Mesendoderm (in vitro differentiated cells): ENCODE measurements at regions not wholly inside any gene's neighbourhood (a gene's known extent, or its start where the extent isn't known, plus 50 kb on each side); places are given as distances from the start of the nearest gene placed in this dataset.

Experiments
- DNase-seq: peaks from one replicate; pipeline ENCODE4 v3.0.0; 2013
- H2AK5ac ChIP-seq: 2 replicates; pipeline ENCODE4 v1.6.1; 2013; ENCODE audit warnings: low read length, inconsistent platforms
- H2BK120ac ChIP-seq: 2 replicates; pipeline ENCODE4 v1.6.1; 2013; ENCODE audit warnings: low read depth, mild to moderate bottlenecking, low read length, moderate library complexity, mixed read lengths
- H2BK15ac ChIP-seq: replicated peaks from 2 replicates; pipeline ENCODE4 v1.6.1; 2013; ENCODE audit warnings: low read depth, mild to moderate bottlenecking, moderate library complexity
- H2BK5ac ChIP-seq: 2 replicates; pipeline ENCODE4 v1.6.1; 2013; ENCODE audit warnings: low read length, inconsistent platforms
- H3K18ac ChIP-seq: 2 replicates; pipeline ENCODE4 v1.6.1; 2013; ENCODE audit warnings: mild to moderate bottlenecking, low read length, mixed read lengths
- H3K23ac ChIP-seq: one replicate; pipeline ENCODE4 v1.6.1; 2013; ENCODE audit warnings: low read length
- H3K27ac ChIP-seq: 2 replicates; pipeline ENCODE4 v1.5.1; 2013; ENCODE audit warnings: low read depth, mild to moderate bottlenecking, inconsistent platforms, low read length, moderate library complexity
- H3K27me3 ChIP-seq: 2 replicates; pipeline ENCODE4 v1.6.1; 2013; ENCODE audit warnings: low read length, control low read depth, mild to moderate bottlenecking, inconsistent platforms; ENCODE audit not compliant: insufficient read depth, poor library complexity
- H3K36me3 ChIP-seq: 2 replicates; pipeline ENCODE4 v1.6.1; 2013; ENCODE audit warnings: low read length, inconsistent platforms; ENCODE audit not compliant: control insufficient read depth, insufficient read depth
- H3K4ac ChIP-seq: one replicate; pipeline ENCODE4 v1.6.1; 2013; ENCODE audit warnings: low read depth, mild to moderate bottlenecking, low read length, moderate library complexity
- H3K4me1 ChIP-seq: 2 replicates; pipeline ENCODE4 v1.6.1; 2013; ENCODE audit warnings: low read depth, low read length, inconsistent platforms; ENCODE audit not compliant: control insufficient read depth
- H3K4me2 ChIP-seq: 2 replicates; pipeline ENCODE4 v1.6.1; 2013; ENCODE audit warnings: low read length
- H3K4me3 ChIP-seq: 2 replicates; pipeline ENCODE4 v1.5.1; 2013; ENCODE audit warnings: mild to moderate bottlenecking, low read length
- H3K56ac ChIP-seq: one replicate; pipeline ENCODE4 v1.6.1; 2013; ENCODE audit warnings: low read length
- H3K79me1 ChIP-seq: 2 replicates; pipeline ENCODE4 v1.6.1; 2013; ENCODE audit warnings: low read length, inconsistent platforms
- H3K79me2 ChIP-seq: 2 replicates; pipeline ENCODE4 v1.6.1; 2013; ENCODE audit warnings: mild to moderate bottlenecking, low read length; ENCODE audit not compliant: control insufficient read depth, insufficient read depth
- H3K9ac ChIP-seq: 2 replicates; pipeline ENCODE4 v1.6.1; 2013; ENCODE audit warnings: low read length, inconsistent platforms
- H4K5ac ChIP-seq: one replicate; pipeline ENCODE4 v1.6.1; 2013; ENCODE audit warnings: low read length
- H4K8ac ChIP-seq: one replicate; pipeline ENCODE4 v1.6.1; 2013; ENCODE audit warnings: low read depth, mild to moderate bottlenecking, control low read depth, low read length, moderate library complexity
- WGBS: extraction: QIAGEN DNeasy Blood & Tissue Kit; methylation state at CpG from one replicate; pipeline ENCODE4 v1.1.7; 2013; ENCODE audit warnings: low lambda C conversion rate, missing lambda C conversion rate; ENCODE audit not compliant: insufficient coverage; ENCODE audit errors: extremely low coverage; 5-methylcytosine and 5-hydroxymethylcytosine counted together

DNA sequence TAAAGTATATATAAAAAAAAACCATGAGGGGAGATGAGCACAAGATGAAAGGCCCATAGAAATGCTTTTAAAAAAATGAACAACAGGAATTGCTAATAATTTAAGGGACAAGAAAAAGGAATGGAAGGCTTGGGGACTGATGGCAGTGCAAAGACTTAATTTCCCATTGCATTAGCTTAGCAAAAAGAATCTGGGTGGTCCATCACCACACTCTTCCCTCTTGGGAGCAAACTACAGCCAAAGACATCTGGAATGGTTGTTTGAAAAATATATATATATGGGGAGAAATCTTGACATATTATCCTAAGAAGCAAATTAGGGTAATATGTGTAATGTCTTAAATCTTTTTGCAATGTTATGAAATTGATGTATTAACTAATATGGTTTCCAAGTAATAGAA lies 727.1 kb downstream of the METTL15 start:
- no peak overlapping the region for H3K18ac ChIP-seq
- H3K4me1 ChIP-seq, result peaks cover 2% of the 10 kb centered on the region
- H3K36me3 ChIP-seq, result no peaks in the 10 kb centered on the region
- no peak overlapping the region for H2AK5ac ChIP-seq
- H3K79me1 ChIP-seq, result no peaks in the 10 kb centered on the region
- H3K27me3 ChIP-seq, result no peaks in the 10 kb centered on the region
- H2BK5ac ChIP-seq, result no peak overlapping the region
- H3K4me3 ChIP-seq, result no peak overlapping the region
- no peak overlapping the region for H3K4ac ChIP-seq
- H2BK120ac ChIP-seq, result no peak overlapping the region
- no peak for DNase-seq
- no peak overlapping the region for H3K4me2 ChIP-seq
- no peak overlapping the region for H4K8ac ChIP-seq
- no peak overlapping the region for H3K27ac ChIP-seq
- no peaks in the 10 kb centered on the region for H3K79me2 ChIP-seq
- H3K56ac ChIP-seq, result no peak overlapping the region
- H3K23ac ChIP-seq, result no peak overlapping the region
- H3K9ac ChIP-seq, result no peak overlapping the region
- no peak overlapping the region for H4K5ac ChIP-seq
- H2BK15ac ChIP-seq, result no peak overlapping the region

DNA sequence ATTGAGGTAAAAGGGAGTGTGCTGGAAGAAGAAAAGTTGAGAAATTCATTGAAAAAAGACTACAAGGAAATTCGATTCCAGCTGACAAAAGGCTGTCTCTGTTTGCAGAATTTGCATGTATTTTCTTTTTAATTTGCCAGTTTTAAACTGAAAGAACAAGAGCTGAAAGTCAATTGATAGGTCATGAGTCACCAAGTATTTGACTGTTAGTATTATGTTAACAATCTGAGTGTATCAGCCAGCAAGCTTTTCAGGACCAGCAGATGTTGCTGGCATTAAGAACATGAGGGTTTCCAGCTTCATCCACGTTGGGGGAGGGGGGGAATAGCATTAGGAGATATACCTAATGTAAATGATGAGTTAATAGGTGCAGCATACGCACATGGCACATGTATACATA lies 726.7 kb downstream of the METTL15 start:
- no peak overlapping the region for H2BK120ac ChIP-seq
- H2BK15ac ChIP-seq, result no peak overlapping the region
- no peaks in the 10 kb centered on the region for H3K79me1 ChIP-seq
- no peaks in the 10 kb centered on the region for H3K79me2 ChIP-seq
- no peaks in the 10 kb centered on the region for H3K36me3 ChIP-seq
- H3K23ac ChIP-seq, result no peak overlapping the region
- no peaks in the 10 kb centered on the region for H3K27me3 ChIP-seq
- H3K4me1 ChIP-seq, result peaks cover 2% of the 10 kb centered on the region
- H3K4ac ChIP-seq, result no peak overlapping the region
- H4K5ac ChIP-seq, result no peak overlapping the region
- no CpG with 5 or more reads among the region's 3 CpGs for WGBS
- no peak overlapping the region for H2AK5ac ChIP-seq
- no peak overlapping the region for H3K4me3 ChIP-seq
- no peak overlapping the region for H3K18ac ChIP-seq
- H3K9ac ChIP-seq, result no peak overlapping the region
- DNase-seq, result peak; percentile 13
- no peak overlapping the region for H3K56ac ChIP-seq
- H3K27ac ChIP-seq, result no peak overlapping the region
- H3K4me2 ChIP-seq, result no peak overlapping the region
- no peak overlapping the region for H4K8ac ChIP-seq
- no peak overlapping the region for H2BK5ac ChIP-seq

DNA sequence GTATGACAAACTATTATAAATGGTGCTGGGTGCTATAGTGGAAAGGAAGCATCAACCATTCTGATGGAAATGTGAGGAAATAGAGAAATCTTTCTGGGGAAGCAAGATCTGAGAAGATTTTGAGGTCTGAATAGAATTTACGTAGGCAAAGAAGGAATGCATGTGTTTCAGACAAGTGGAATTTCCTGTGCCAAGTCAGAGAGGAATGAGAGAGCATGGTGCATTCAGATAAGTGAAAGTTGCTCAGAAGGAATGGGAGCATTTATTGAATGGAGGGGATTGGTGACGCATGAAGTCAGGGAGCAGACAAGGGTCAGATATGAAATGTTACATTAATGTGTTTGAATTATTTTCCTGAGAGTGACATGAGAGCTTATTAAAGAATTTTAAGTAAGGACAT lies 725.5 kb downstream of the METTL15 start:
- Histone ChIP-seq H3K79me1 (no peaks in the 10 kb centered on the region), H2BK120ac (no peak overlapping the region), H3K4me1 (peaks cover 2% of the 10 kb centered on the region), H2AK5ac (no peak overlapping the region), H3K4me2 (no peak overlapping the region), H3K79me2 (no peaks in the 10 kb centered on the region), H3K27ac (no peak overlapping the region), H3K4ac (no peak overlapping the region), H2BK15ac (no peak overlapping the region), H4K8ac (no peak overlapping the region), H3K36me3 (no peaks in the 10 kb centered on the region), H3K4me3 (no peak overlapping the region), H3K27me3 (no peaks in the 10 kb centered on the region), H3K23ac (no peak overlapping the region), H3K56ac (no peak overlapping the region), H3K18ac (no peak overlapping the region), H4K5ac (no peak overlapping the region), H3K9ac (no peak overlapping the region), H2BK5ac (no peak overlapping the region)
- DNase-seq, result peak; percentile 56
- no CpG with 5 or more reads among the region's 2 CpGs for WGBS

DNA sequence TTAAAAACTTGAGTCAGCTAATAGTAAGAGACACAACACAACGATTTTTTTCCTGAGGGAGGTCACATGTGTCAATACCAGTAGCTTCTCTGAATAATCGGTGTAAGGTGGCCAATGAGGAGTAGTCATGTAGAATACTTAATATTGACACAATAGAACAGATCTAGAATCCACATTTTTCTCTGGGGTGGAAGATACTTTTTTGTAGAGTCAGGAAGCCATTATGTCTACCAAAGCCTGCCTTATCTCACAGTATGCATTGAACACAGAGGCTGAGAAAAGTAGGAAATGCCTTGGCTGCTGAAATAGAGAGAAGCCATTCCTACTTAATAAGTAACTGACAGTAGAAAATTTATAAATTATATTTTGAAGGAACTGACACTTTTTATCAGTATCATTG lies 725.0 kb downstream of the METTL15 start:
- H3K9ac ChIP-seq, result no peak overlapping the region
- H2BK120ac ChIP-seq, result no peak overlapping the region
- no peak overlapping the region for H3K4me3 ChIP-seq
- H3K4ac ChIP-seq, result no peak overlapping the region
- H3K23ac ChIP-seq, result no peak overlapping the region
- H4K5ac ChIP-seq, result no peak overlapping the region
- H3K4me1 ChIP-seq, result peaks cover 2% of the 10 kb centered on the region
- DNase-seq, result peak; percentile 19
- no peak overlapping the region for H3K27ac ChIP-seq
- no peak overlapping the region for H2AK5ac ChIP-seq
- no peak overlapping the region for H3K4me2 ChIP-seq
- WGBS, result no CpG with 5 or more reads among the region's 2 CpGs
- H3K18ac ChIP-seq, result no peak overlapping the region
- no peak overlapping the region for H4K8ac ChIP-seq
- no peak overlapping the region for H2BK5ac ChIP-seq
- H3K79me2 ChIP-seq, result no peaks in the 10 kb centered on the region
- H2BK15ac ChIP-seq, result no peak overlapping the region
- H3K27me3 ChIP-seq, result no peaks in the 10 kb centered on the region
- H3K36me3 ChIP-seq, result no peaks in the 10 kb centered on the region
- H3K56ac ChIP-seq, result no peak overlapping the region
- no peaks in the 10 kb centered on the region for H3K79me1 ChIP-seq

DNA sequence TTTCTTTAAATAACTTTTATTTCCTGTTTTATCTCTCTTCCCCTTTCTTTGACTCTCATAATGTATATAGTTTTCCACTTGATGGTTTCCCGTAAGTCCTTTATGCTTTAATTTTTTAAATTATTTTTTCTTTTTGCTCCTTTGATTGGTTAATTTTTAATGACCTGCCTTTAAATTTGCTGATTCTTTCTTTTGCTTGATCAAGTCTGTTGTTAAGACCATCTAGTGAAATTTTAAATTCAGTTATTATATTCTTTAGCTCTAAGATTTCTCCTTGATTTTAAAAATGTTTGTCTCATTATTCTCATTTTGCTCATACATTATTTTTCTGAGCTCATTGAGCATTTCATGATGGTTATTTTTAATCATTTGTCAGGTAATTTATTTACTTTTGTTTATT lies 718.6 kb downstream of the METTL15 start:
- Histone ChIP-seq H3K56ac (no peak overlapping the region), H3K4me1 (no peaks in the 10 kb centered on the region), H3K27me3 (no peaks in the 10 kb centered on the region), H3K4me3 (no peak overlapping the region), H3K79me1 (no peaks in the 10 kb centered on the region), H3K9ac (no peak overlapping the region), H3K18ac (no peak overlapping the region), H3K79me2 (no peaks in the 10 kb centered on the region), H2BK5ac (no peak overlapping the region), H3K4me2 (no peak overlapping the region), H4K5ac (no peak overlapping the region), H3K23ac (no peak overlapping the region), H2AK5ac (no peak overlapping the region), H2BK15ac (no peak overlapping the region), H3K27ac (no peak overlapping the region), H2BK120ac (no peak overlapping the region), H3K4ac (no peak overlapping the region), H3K36me3 (no peaks in the 10 kb centered on the region), H4K8ac (no peak overlapping the region)
- WGBS, result no CpG with 5 or more reads among the region's 1 CpG
- no peak for DNase-seq

DNA sequence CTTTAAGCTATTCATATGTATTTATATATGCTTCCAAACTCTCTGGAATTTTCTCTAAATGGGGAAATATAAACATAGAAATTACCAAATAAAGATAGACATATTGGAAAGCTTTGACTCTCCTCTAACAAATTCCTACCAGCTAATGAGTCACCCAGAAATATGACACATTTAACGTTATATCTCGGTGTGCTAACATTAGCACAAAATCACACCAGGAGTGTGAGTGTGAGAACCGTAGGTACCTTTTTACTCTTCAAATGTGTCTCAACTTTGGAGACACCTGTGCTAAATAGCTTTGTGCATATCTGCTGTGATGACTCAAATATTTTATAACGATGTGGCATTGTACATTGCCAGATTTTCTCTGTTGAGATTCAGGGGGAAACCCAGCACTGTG lies 714.4 kb downstream of the METTL15 start:
- Histone ChIP-seq H3K27me3 (no peaks in the 10 kb centered on the region), H2AK5ac (no peak overlapping the region), H3K79me1 (no peaks in the 10 kb centered on the region), H3K36me3 (no peaks in the 10 kb centered on the region), H3K27ac (no peak overlapping the region), H4K8ac (no peak overlapping the region), H2BK15ac (no peak overlapping the region), H3K4me1 (no peaks in the 10 kb centered on the region), H4K5ac (no peak overlapping the region), H3K4me3 (no peak overlapping the region), H2BK5ac (no peak overlapping the region), H3K18ac (no peak overlapping the region), H3K56ac (no peak overlapping the region), H2BK120ac (no peak overlapping the region), H3K4me2 (no peak overlapping the region), H3K9ac (no peak overlapping the region), H3K23ac (no peak overlapping the region), H3K4ac (no peak overlapping the region), H3K79me2 (no peaks in the 10 kb centered on the region)
- DNase-seq, result no peak
- no CpG with 5 or more reads among the region's 4 CpGs for WGBS
